ENCODE measurements at regions not wholly inside any gene's neighbourhood (a gene's known extent, or its start where the extent isn't known, plus 50 kb on each side); places are given as distances from the start of the nearest gene placed in this dataset.

- Mint-ChIP-seq H3K4me1 (ENCODE audit: low read depth) (no peaks in the 10 kb centered on the region), H3K27me3 (no peaks in the 10 kb centered on the region), H3K9me3 (ENCODE audit: low read depth) (no peaks in the 10 kb centered on the region), H3K4me3 (ENCODE audit: low read depth) (no peak overlapping the region), H3K27ac (no peak overlapping the region), H3K36me3 (ENCODE audit: insufficient read depth) (no peaks in the 10 kb centered on the region)
- TF ChIP-seq CTCF (IDR thresholded peaks at IDR 0.05; ENCODE audit: unreplicated experiment), result no peak
- DNase-seq (ENCODE audit: low spot score, unreplicated experiment), result no peak
Measured at GRCh38 chr1:208910161-208910560, 666.0 kb upstream of the PLXNA2 start.

DNA sequence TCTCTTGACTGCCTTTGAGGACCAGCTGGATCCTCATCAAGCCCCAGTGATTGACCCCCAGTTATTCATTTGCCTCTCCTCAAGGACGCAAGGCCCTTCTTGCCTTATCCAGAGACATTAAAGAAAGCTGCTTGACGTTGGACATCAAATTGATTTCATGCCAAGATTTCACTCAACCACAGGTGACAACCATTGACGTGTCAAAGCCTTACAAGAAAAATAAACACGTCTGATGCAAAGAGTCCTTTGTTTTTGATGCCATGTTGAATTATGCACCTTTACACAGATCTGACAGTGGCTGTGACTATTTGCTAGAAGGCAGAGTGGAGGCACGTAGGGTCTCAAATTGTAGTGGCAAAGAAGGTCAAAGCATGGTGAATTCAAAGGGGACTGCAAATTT is 666.2 kb upstream of the CAMK1G start:
- Mint-ChIP-seq H3K27me3 (no peaks in the 10 kb centered on the region), H3K9me3 (ENCODE audit: low read depth) (no peaks in the 10 kb centered on the region), H3K36me3 (ENCODE audit: insufficient read depth) (no peaks in the 10 kb centered on the region), H3K4me1 (ENCODE audit: low read depth) (no peaks in the 10 kb centered on the region), H3K4me3 (ENCODE audit: low read depth) (no peak overlapping the region), H3K27ac (no peak overlapping the region)
- no peak for DNase-seq (ENCODE audit: low spot score, unreplicated experiment)
- TF ChIP-seq CTCF (IDR thresholded peaks at IDR 0.05; ENCODE audit: unreplicated experiment), result no peak

- no peak for DNase-seq (ENCODE audit: low spot score, unreplicated experiment)
- no peaks in the 10 kb centered on the region for H3K27me3 Mint-ChIP-seq
- no peak for TF ChIP-seq CTCF (IDR thresholded peaks at IDR 0.05; ENCODE audit: unreplicated experiment)
- H3K27ac Mint-ChIP-seq, result no peak overlapping the region
- no peaks in the 10 kb centered on the region for H3K9me3 Mint-ChIP-seq (ENCODE audit: low read depth)
- H3K4me1 Mint-ChIP-seq (ENCODE audit: low read depth), result no peaks in the 10 kb centered on the region
- H3K36me3 Mint-ChIP-seq (ENCODE audit: insufficient read depth), result no peaks in the 10 kb centered on the region
- no peak overlapping the region for H3K4me3 Mint-ChIP-seq (ENCODE audit: low read depth)
Measured at GRCh38 chr1:208917723-208918122, 665.8 kb upstream of the CAMK1G start.

GRCh38 chr1:208918160-208918559 is 665.4 kb upstream of the CAMK1G start:
- Mint-ChIP-seq H3K4me3 (ENCODE audit: low read depth) (no peak overlapping the region), H3K9me3 (ENCODE audit: low read depth) (no peaks in the 10 kb centered on the region), H3K4me1 (ENCODE audit: low read depth) (no peaks in the 10 kb centered on the region), H3K27ac (no peak overlapping the region), H3K36me3 (ENCODE audit: insufficient read depth) (no peaks in the 10 kb centered on the region), H3K27me3 (no peaks in the 10 kb centered on the region)
- DNase-seq (ENCODE audit: low spot score, unreplicated experiment), result no peak
- TF ChIP-seq CTCF (IDR thresholded peaks at IDR 0.05; ENCODE audit: unreplicated experiment), result no peak

GRCh38 chr1:208919371-208919770 is 664.1 kb upstream of the CAMK1G start:
- Mint-ChIP-seq H3K9me3 (ENCODE audit: low read depth) (no peaks in the 10 kb centered on the region), H3K4me3 (ENCODE audit: low read depth) (no peak overlapping the region), H3K4me1 (ENCODE audit: low read depth) (no peaks in the 10 kb centered on the region), H3K27me3 (no peaks in the 10 kb centered on the region), H3K27ac (no peak overlapping the region), H3K36me3 (ENCODE audit: insufficient read depth) (no peaks in the 10 kb centered on the region)
- no peak for DNase-seq (ENCODE audit: low spot score, unreplicated experiment)
- TF ChIP-seq CTCF (IDR thresholded peaks at IDR 0.05; ENCODE audit: unreplicated experiment), result no peak
